BJ (cell line): ENCODE measurements at regions not wholly inside any gene's neighbourhood (a gene's known extent, or its start where the extent isn't known, plus 50 kb on each side); places are given as distances from the start of the nearest gene placed in this dataset. TPM values are rescaled to one million over a fixed set of nuclear protein-coding genes. Genes with fewer than 3 reads are reported as not detected.

ENCODE experiments used
- CTCF ChIA-PET: fragments of 350-600 bp; formaldehyde crosslinking; extraction: SDS; loops from one replicate; lab custom pipeline; 2021; ENCODE audit warnings: antibody characterized with exemption, inconsistent platforms; lab: Yijun Ruan, JAX
- POLR2A ChIA-PET: fragments of 300-600 bp; sonication (Branson Sonifier 250); formaldehyde crosslinking; extraction: SDS; loops from one replicate; lab custom pipeline; 2021; ENCODE audit warnings: antibody characterized with exemption; lab: Charles Lee
- DNase-seq: peaks from one replicate; pipeline ENCODE4 v3.0.0-alpha.2; 2011; ENCODE audit warnings: low read depth
- H3K27me3 ChIP-seq: 2 replicates; pipeline ENCODE4 v1.6.0; 2011; ENCODE audit warnings: low read length; ENCODE audit not compliant: control insufficient read depth, insufficient read depth
- H3K36me3 ChIP-seq: 2 replicates; pipeline ENCODE4 v1.5.1; 2011; ENCODE audit warnings: low read length; ENCODE audit not compliant: control insufficient read depth, insufficient read depth
- H3K4me3 ChIP-seq: 2 replicates; pipeline ENCODE4 v1.5.1; 2011; ENCODE audit warnings: low read depth, mild to moderate bottlenecking, control low read depth, low read length
- CTCF ChIP-seq: IDR thresholded peaks from 2 replicates; pipeline ENCODE4 v1.5.1; 2011; ENCODE audit warnings: low read depth, mild to moderate bottlenecking, control low read depth, inconsistent platforms, low read length, moderate library complexity; ENCODE audit not compliant: insufficient read depth
- small RNA-seq: library from RNA; depleted of rRNA; stranded (forward); fragments of <200 nt; gene quantifications from one replicate; pipeline ENCODE3, GENCODE V24; 2012; ENCODE audit warnings: low replicate concordance, low read depth; ENCODE audit not compliant: insufficient read length

GRCh38 chr4:30670206-30670605 lies 50.0 kb upstream of the PCDH7 start:
- no peak for DNase-seq
- H3K4me3 ChIP-seq = no peak overlapping the region
- no peaks in the 10 kb centered on the region for H3K36me3 ChIP-seq
- ChIA-PET POLR2A (no interaction called here), CTCF (no interaction called here)
- no peak for TF ChIP-seq CTCF
- H3K27me3 ChIP-seq = no peaks in the 10 kb centered on the region

Small RNA genes in the stretch of these regions (small RNA-seq; reads per million reads assigned to genes)
- not detected for gene AC097510.1
